ENCODE measurements at regions not wholly inside any gene's neighbourhood (a gene's known extent, or its start where the extent isn't known, plus 50 kb on each side); places are given as distances from the start of the nearest gene placed in this dataset.

DNA sequence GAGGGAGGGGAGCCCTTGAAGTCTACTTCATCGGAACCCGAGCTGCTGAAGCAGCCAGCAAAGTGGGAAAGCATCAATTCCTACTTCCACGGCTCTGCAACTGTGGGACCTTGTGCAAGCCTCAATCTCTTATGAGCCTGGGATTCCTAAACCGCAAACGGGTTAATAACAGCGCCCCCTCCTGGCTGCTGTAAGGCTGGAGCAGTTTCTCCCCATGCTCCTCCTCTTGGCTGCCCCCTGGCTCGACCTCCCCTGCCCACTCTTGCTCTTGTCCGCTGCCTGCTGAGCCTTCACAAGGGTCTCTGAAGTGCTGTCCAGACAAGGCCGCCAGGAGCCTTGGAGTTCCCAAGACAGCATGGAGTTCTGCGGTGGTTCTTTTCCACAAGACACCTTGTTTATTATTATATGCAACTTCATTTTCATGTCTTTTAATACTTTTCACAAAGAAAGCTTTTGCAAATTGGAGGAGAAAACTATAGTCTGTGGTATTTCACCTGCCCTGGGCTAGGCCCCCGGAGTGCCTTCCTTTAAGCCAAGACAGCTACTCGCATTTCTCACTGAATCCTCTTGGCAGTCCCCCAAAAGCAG is 157.2 kb downstream of the DDX1 start:
- Histone ChIP-seq H3K9me3 (ENCODE audit: control insufficient read depth, low read length) (no peaks in the 10 kb centered on the region), H3K36me3 (ENCODE audit: control insufficient read depth, insufficient read depth, low read length) (no peaks in the 10 kb centered on the region), H3K27ac (ENCODE audit: low read depth, low read length, severe bottlenecking) (peak overlapping the region; percentile 95), H3K4me3 (ENCODE audit: extremely low read depth, insufficient read depth, low read length, poor library complexity, severe bottlenecking) (no peak overlapping the region), H3K4me1 (ENCODE audit: control insufficient read depth, insufficient read depth, low read length, poor library complexity, severe bottlenecking) (peaks cover 27% of the 10 kb centered on the region)
- WGBS, 2 experiments (ENCODE audit: insufficient coverage in 2 of 2), result 47 to 64% methylated on average over 9 of the region's 12 CpGs

- 83 to 91% methylated on average over 5 to 6 of the region's 11 CpGs for WGBS, 2 experiments (ENCODE audit: insufficient coverage in 2 of 2)
- Histone ChIP-seq H3K9me3 (ENCODE audit: control insufficient read depth, low read length) (no peaks in the 10 kb centered on the region), H3K27ac (ENCODE audit: low read depth, low read length, severe bottlenecking) (peak overlapping the region; percentile 95)
These were observed 158.1 kb downstream of the DDX1 start for GRCh38 chr2:15749460-15750432.

DNA sequence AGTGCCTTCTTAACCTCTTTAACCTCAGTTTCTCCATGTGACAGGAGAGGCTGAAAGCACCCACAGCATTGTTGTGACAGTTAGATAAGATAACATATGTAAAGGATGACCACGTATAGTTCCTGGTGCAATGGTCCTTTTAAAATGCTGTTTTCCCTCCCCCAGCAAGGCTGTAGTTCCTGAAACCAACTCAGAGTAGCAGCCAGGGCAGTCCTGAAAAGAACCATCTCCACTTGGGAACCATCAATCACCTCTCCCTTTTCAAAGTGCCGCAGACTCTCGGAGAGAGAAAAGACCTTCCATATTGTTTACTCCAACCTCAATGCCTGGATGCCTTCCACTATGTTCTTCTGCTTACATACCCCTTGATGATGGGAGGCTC is 158.8 kb downstream of the DDX1 start:
- H3K27ac ChIP-seq (ENCODE audit: low read depth, low read length, severe bottlenecking), result peak overlapping the region; percentile 95
- H3K36me3 ChIP-seq (ENCODE audit: control insufficient read depth, insufficient read depth, low read length), result no peaks in the 10 kb centered on the region
- 60 to 67% methylated on average over 1 to 3 of the region's 3 CpGs for WGBS, 2 experiments (ENCODE audit: insufficient coverage in 2 of 2)
- H3K4me1 ChIP-seq (ENCODE audit: control insufficient read depth, insufficient read depth, low read length, poor library complexity, severe bottlenecking), result peaks cover 27% of the 10 kb centered on the region
- no peak overlapping the region for H3K4me3 ChIP-seq (ENCODE audit: extremely low read depth, insufficient read depth, low read length, poor library complexity, severe bottlenecking)
- H3K9me3 ChIP-seq (ENCODE audit: control insufficient read depth, low read length), result no peaks in the 10 kb centered on the region

More at GRCh38 chr2:15749460-15750432, 158.1 kb downstream of the DDX1 start:
- H3K4me1 ChIP-seq (ENCODE audit: control insufficient read depth, insufficient read depth, low read length, poor library complexity, severe bottlenecking), result peaks cover 27% of the 10 kb centered on the region
- H3K36me3 ChIP-seq (ENCODE audit: control insufficient read depth, insufficient read depth, low read length), result no peaks in the 10 kb centered on the region
- H3K4me3 ChIP-seq (ENCODE audit: extremely low read depth, insufficient read depth, low read length, poor library complexity, severe bottlenecking), result no peak overlapping the region

GRCh38 chr2:15750822-15751329 is 159.2 kb downstream of the DDX1 start:
- Histone ChIP-seq H3K4me3 (ENCODE audit: extremely low read depth, insufficient read depth, low read length, poor library complexity, severe bottlenecking) (no peak overlapping the region), H3K27ac (ENCODE audit: low read depth, low read length, severe bottlenecking) (no peak overlapping the region), H3K36me3 (ENCODE audit: control insufficient read depth, insufficient read depth, low read length) (no peaks in the 10 kb centered on the region), H3K9me3 (ENCODE audit: control insufficient read depth, low read length) (no peaks in the 10 kb centered on the region), H3K4me1 (ENCODE audit: control insufficient read depth, insufficient read depth, low read length, poor library complexity, severe bottlenecking) (peaks cover 27% of the 10 kb centered on the region)
- whole genome bisulfite sequencing, 2 experiments (ENCODE audit: insufficient coverage in 2 of 2), result 69 to 83% methylated on average over 2 to 3 of the region's 3 CpGs

GRCh38 chr2:15751477-15751876 is 159.8 kb downstream of the DDX1 start:
- 89 to 100% methylated on average over 1 to 2 of the region's 2 CpGs for WGBS, 2 experiments (ENCODE audit: insufficient coverage in 2 of 2)

DNA sequence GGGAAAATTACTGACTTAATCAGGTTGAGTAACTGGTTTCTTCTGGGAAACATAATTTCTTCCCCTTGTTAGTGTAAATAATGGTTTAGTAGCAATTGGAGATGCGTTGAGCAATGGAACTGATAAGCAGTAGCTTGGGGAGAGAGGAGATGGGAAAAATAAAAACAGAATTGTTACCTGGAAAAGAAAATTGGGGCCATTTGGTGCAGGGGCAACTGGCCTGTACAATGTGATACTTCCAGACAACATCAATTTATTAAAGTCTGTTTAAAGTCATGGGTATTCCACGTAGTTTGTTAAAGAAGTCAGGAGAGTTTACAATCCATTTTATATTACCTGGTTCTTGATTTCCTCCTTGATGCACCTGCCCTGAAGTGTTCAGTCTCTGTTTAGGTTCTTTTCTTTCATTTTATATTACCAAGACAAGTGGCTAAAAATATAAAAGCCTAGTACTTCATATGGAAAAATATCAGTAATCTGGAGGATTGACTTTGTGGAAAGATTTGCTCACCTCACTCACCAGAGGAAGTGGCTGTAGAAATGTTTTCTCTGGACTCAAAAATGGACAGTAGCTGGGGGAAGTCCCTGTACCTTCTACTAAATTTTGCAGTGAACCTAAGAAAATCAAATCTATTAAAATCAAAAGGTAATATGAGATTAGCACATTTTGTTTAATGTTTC is 161.0 kb downstream of the DDX1 start:
- Histone ChIP-seq H3K27ac (ENCODE audit: low read depth, low read length, severe bottlenecking) (no peak overlapping the region), H3K36me3 (ENCODE audit: control insufficient read depth, insufficient read depth, low read length) (no peaks in the 10 kb centered on the region), H3K4me3 (ENCODE audit: extremely low read depth, insufficient read depth, low read length, poor library complexity, severe bottlenecking) (no peak overlapping the region), H3K9me3 (ENCODE audit: control insufficient read depth, low read length) (no peaks in the 10 kb centered on the region), H3K4me1 (ENCODE audit: control insufficient read depth, insufficient read depth, low read length, poor library complexity, severe bottlenecking) (peaks cover 18% of the 10 kb centered on the region)
- 100% methylated on average over 1 to 2 of the region's 2 CpGs for WGBS, 2 experiments (ENCODE audit: insufficient coverage in 2 of 2)

More at GRCh38 chr2:15751477-15751876, 159.8 kb downstream of the DDX1 start:
- peaks cover 27% of the 10 kb centered on the region for H3K4me1 ChIP-seq (ENCODE audit: control insufficient read depth, insufficient read depth, low read length, poor library complexity, severe bottlenecking)
- no peak overlapping the region for H3K4me3 ChIP-seq (ENCODE audit: extremely low read depth, insufficient read depth, low read length, poor library complexity, severe bottlenecking)
- H3K27ac ChIP-seq (ENCODE audit: low read depth, low read length, severe bottlenecking), result no peak overlapping the region
- no peaks in the 10 kb centered on the region for H3K36me3 ChIP-seq (ENCODE audit: control insufficient read depth, insufficient read depth, low read length)
- no peaks in the 10 kb centered on the region for H3K9me3 ChIP-seq (ENCODE audit: control insufficient read depth, low read length)

DNA sequence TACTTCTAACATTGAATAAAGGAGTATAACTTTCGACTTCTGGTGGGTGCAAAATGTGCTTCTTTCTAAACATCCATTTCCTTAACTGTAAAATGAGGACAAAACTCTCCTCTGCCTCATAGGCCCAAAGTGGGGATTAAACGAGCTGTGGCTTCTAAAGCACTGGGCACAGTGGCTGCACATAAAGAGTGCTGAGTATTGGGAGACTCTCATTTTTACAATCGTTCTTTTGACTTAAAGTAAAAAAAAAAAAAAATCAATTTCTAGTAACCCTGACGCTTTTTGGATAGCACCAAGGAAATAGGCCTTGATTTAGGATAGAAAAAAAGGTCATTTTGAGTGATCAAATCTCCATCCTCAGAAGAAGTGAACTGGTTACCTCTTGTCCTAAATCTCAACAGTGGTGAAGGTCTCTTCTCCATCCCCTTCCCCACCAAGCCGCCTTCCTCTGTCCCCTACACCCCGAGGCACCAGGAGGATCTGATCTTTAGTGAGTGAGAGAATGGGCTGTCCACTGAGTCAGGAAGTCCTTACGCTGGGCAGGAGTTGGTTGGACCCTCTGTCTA is 161.6 kb downstream of the DDX1 start:
- 83% methylated on average over 2 of the region's 7 CpGs; no CpG with 5 or more reads in 1 of the 2 experiments for WGBS, 2 experiments (ENCODE audit: insufficient coverage in 2 of 2)
- no peak overlapping the region for H3K4me3 ChIP-seq (ENCODE audit: extremely low read depth, insufficient read depth, low read length, poor library complexity, severe bottlenecking)

DNA sequence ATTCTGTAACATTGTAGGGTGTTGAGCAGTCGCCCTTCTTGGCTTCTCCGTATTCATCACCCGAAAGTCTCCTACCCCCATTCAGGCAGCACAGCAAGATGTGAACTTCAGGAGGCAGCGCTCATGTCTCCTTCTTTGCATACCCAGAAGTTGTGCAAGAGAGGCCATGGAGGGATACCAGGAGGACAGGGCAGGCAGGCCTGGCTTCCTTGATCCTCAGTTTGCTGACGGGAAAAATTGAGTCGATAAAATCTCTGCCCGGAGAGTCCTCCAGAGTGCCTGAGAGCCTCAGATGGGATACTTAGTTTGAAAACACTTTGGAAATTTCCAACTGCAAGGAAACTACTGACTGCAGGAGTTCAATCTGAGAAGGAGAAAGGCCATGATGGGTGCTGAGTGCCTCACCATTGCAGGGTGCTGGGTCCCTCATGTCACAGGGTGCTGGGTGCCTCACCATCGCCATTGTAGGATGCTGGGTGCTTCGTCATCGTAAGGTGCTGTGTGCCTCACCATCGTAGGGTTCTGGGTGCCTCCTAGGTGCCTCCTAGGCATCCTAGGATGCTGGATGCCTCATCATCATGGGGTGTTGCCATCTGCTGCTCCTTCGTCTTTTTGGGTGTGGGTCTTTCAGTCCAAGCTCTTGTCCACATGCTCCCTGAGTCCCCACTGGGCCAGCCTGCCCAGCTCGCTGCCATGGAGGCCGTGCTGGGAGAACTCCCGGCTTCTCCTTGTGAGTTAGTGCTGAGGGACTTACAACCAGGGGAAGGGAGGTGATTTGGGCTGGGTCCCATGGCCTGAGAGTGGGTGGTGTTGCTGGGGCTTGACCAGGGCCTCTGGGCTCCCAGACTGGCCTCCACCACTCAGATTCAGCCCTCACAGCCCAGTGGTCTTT is 162.4 kb downstream of the DDX1 start:
- Histone ChIP-seq H3K36me3 (ENCODE audit: control insufficient read depth, insufficient read depth, low read length) (no peaks in the 10 kb centered on the region), H3K4me1 (ENCODE audit: control insufficient read depth, insufficient read depth, low read length, poor library complexity, severe bottlenecking) (peaks cover 7% of the 10 kb centered on the region), H3K27ac (ENCODE audit: low read depth, low read length, severe bottlenecking) (no peak overlapping the region), H3K4me3 (ENCODE audit: extremely low read depth, insufficient read depth, low read length, poor library complexity, severe bottlenecking) (no peak overlapping the region), H3K9me3 (ENCODE audit: control insufficient read depth, low read length) (peaks cover 4% of the 10 kb centered on the region)
- 94 to 97% methylated on average over 9 to 13 of the region's 15 CpGs for WGBS, 2 experiments (ENCODE audit: insufficient coverage in 2 of 2)

More for the DNA sequence above, 161.6 kb downstream of the DDX1 start:
- Histone ChIP-seq H3K36me3 (ENCODE audit: control insufficient read depth, insufficient read depth, low read length) (no peaks in the 10 kb centered on the region), H3K4me1 (ENCODE audit: control insufficient read depth, insufficient read depth, low read length, poor library complexity, severe bottlenecking) (peaks cover 13% of the 10 kb centered on the region), H3K27ac (ENCODE audit: low read depth, low read length, severe bottlenecking) (no peak overlapping the region), H3K9me3 (ENCODE audit: control insufficient read depth, low read length) (no peaks in the 10 kb centered on the region)

DNA sequence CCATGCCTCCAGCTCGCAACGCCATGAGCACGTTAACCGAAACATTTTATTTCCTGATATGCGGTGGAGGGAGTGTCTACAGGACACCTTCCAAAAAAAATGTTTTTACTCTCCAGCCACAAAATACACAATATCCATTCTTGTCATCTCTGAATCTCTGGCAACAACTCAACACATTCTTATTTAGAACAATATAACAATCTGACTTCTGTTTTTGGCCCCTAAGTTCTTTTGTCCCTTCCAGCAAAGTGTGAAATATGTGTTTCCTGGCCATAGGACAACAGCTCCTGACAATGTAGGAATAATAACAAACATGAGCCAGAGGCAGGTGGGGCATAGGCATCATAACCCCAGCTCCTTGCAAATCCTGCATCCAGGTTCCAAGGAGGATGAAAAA is 163.0 kb downstream of the DDX1 start:
- Histone ChIP-seq H3K36me3 (ENCODE audit: control insufficient read depth, insufficient read depth, low read length) (no peaks in the 10 kb centered on the region), H3K9me3 (ENCODE audit: control insufficient read depth, low read length) (peaks cover 4% of the 10 kb centered on the region), H3K27ac (ENCODE audit: low read depth, low read length, severe bottlenecking) (no peak overlapping the region), H3K4me3 (ENCODE audit: extremely low read depth, insufficient read depth, low read length, poor library complexity, severe bottlenecking) (no peak overlapping the region), H3K4me1 (ENCODE audit: control insufficient read depth, insufficient read depth, low read length, poor library complexity, severe bottlenecking) (peaks cover under 1% of the 10 kb centered on the region)
- 94 to 98% methylated on average over 5 of the region's 5 CpGs for WGBS, 2 experiments (ENCODE audit: insufficient coverage in 2 of 2)

Measured in mesodermal cell (in vitro differentiated cells).